ENCODE measurements at regions not wholly inside any gene's neighbourhood (a gene's known extent, or its start where the extent isn't known, plus 50 kb on each side); places are given as distances from the start of the nearest gene placed in this dataset.

DNA sequence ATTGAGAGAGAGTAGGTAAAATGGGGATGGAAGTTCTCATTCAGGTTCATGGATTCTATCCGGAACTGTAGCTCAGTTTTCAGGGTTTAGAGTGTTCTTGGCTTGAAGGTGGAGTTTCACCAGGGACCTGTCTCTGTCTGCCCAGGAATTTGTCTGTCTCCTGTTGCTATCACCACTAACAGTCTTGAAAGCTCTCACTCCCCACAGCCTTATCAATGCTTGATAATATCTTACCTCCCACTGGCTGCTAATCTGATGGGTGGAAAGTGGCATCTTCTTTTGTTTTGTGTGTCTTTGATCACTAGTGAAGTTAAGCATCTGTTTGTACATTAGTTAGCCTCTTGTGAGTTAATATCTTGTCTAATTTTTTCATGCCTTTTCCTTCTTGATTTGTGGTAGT, 60.3 kb upstream of the TSPAN11 start:
- no peaks in the 10 kb centered on the region for H3K4me1 ChIP-seq (ENCODE audit: control insufficient read depth in 2 of 3, insufficient read depth in 2 of 3, low read depth in 1 of 3, low read length in 3 of 3)
- no peak overlapping the region for H3K4me3 ChIP-seq (ENCODE audit: low read length in 3 of 3)
- no peaks in the 10 kb centered on the region for H3K36me3 ChIP-seq (ENCODE audit: control insufficient read depth in 2 of 3, insufficient read depth in 3 of 3, low read length in 3 of 3)
- H3K9ac ChIP-seq (ENCODE audit: low read length in 3 of 3) = no peak overlapping the region
- TF ChIP-seq, protein P1, sequence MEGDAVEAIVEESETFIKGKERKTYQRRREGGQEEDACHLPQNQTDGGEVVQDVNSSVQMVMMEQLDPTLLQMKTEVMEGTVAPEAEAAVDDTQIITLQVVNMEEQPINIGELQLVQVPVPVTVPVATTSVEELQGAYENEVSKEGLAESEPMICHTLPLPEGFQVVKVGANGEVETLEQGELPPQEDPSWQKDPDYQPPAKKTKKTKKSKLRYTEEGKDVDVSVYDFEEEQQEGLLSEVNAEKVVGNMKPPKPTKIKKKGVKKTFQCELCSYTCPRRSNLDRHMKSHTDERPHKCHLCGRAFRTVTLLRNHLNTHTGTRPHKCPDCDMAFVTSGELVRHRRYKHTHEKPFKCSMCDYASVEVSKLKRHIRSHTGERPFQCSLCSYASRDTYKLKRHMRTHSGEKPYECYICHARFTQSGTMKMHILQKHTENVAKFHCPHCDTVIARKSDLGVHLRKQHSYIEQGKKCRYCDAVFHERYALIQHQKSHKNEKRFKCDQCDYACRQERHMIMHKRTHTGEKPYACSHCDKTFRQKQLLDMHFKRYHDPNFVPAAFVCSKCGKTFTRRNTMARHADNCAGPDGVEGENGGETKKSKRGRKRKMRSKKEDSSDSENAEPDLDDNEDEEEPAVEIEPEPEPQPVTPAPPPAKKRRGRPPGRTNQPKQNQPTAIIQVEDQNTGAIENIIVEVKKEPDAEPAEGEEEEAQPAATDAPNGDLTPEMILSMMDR (IDR thresholded peaks at IDR 0.05; ENCODE audit: borderline replicate concordance, extremely low read depth, insufficient read depth) = no peak
- DNase-seq (no peak), FAIRE-seq (no peak)
- peaks cover 0 to 3% (median 0%) of the 10 kb centered on the region in 3 donors for H3K9me3 ChIP-seq (ENCODE audit: control insufficient read depth in 2 of 3, insufficient read depth in 1 of 3, low read length in 3 of 3)
- intact Hi-C loops (cut with DNase I) = no loop called here
- H3K27ac ChIP-seq (ENCODE audit: low read depth in 2 of 2, low read length in 2 of 2) = no peak overlapping the region
- no peaks in the 10 kb centered on the region for H3K27me3 ChIP-seq (ENCODE audit: control insufficient read depth, insufficient read depth, low read length)

DNA sequence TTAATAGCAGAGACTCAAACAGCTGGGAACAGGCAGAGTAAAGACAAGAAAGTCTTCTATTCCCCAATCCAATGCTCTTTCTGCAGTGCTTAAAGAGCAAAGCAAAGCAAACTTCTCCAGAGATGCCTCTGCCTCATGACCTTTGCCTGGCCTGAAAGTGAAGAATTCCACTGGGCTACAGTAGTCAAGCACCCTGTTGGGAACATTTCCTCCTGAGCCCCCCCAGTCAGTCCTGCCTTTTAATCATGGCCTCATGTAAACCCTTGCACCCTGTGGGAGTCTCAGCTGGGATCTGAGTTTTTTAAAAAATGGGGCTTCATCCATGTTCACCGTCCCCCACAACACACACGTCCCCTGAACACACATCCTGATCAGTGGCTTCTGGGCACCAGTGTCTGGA, 62.7 kb upstream of the TSPAN11 start:
- Histone ChIP-seq H3K4me1 (ENCODE audit: control insufficient read depth in 2 of 3, insufficient read depth in 2 of 3, low read depth in 1 of 3, low read length in 3 of 3) (no peaks in the 10 kb centered on the region), H3K27me3 (ENCODE audit: control insufficient read depth, insufficient read depth, low read length) (no peaks in the 10 kb centered on the region), H3K27ac (ENCODE audit: low read depth in 2 of 2, low read length in 2 of 2) (no peak overlapping the region), H3K9me3 (ENCODE audit: control insufficient read depth in 2 of 3, insufficient read depth in 1 of 3, low read length in 3 of 3) (peaks cover 0 to 3% (median 0%) of the 10 kb centered on the region in 3 donors), H3K9ac (ENCODE audit: low read length in 3 of 3) (no peak overlapping the region), H3K36me3 (ENCODE audit: control insufficient read depth in 2 of 3, insufficient read depth in 3 of 3, low read length in 3 of 3) (no peaks in the 10 kb centered on the region), H3K4me3 (ENCODE audit: low read length in 3 of 3) (no peak overlapping the region)
- no peak for DNase-seq
- TF ChIP-seq, protein P1 (IDR thresholded peaks at IDR 0.05; ENCODE audit: borderline replicate concordance, extremely low read depth, insufficient read depth) = no peak
- no peak for FAIRE-seq
- intact Hi-C loops (cut with DNase I) = no loop called here

DNA sequence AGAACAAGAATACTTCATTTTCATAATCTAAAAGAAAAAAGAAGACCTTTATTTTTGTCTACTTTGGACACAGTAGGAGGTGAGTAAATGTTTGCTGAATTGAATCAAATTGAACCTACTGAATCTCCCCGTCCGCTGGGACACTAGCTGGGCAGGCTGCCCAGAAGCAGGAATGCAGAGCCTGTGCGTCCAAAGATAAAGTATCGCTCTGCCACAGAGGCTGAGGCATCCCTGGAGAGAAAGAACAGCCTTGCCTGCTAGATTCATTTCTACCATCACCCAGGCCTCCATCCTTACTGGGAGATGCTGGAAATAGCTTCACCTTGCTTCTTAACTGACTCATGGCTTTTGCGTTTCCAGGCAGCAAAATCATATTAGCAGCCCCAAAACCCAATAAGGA, 64.1 kb upstream of the TSPAN11 start:
- Histone ChIP-seq H3K27ac (ENCODE audit: low read depth in 2 of 2, low read length in 2 of 2) (no peak overlapping the region), H3K9me3 (ENCODE audit: control insufficient read depth in 2 of 3, insufficient read depth in 1 of 3, low read length in 3 of 3) (peaks cover 0 to 3% (median 0%) of the 10 kb centered on the region in 3 donors), H3K27me3 (ENCODE audit: control insufficient read depth, insufficient read depth, low read length) (no peaks in the 10 kb centered on the region), H3K4me3 (ENCODE audit: low read length in 3 of 3) (no peak overlapping the region), H3K9ac (ENCODE audit: low read length in 3 of 3) (no peak overlapping the region), H3K4me1 (ENCODE audit: control insufficient read depth in 2 of 3, insufficient read depth in 2 of 3, low read depth in 1 of 3, low read length in 3 of 3) (no peaks in the 10 kb centered on the region), H3K36me3 (ENCODE audit: control insufficient read depth in 2 of 3, insufficient read depth in 3 of 3, low read length in 3 of 3) (no peaks in the 10 kb centered on the region)
- intact Hi-C loops (cut with DNase I) = no loop called here
- TF ChIP-seq, protein P1 (IDR thresholded peaks at IDR 0.05; ENCODE audit: borderline replicate concordance, extremely low read depth, insufficient read depth) = no peak
- no peak for FAIRE-seq
- DNase-seq = no peak

DNA sequence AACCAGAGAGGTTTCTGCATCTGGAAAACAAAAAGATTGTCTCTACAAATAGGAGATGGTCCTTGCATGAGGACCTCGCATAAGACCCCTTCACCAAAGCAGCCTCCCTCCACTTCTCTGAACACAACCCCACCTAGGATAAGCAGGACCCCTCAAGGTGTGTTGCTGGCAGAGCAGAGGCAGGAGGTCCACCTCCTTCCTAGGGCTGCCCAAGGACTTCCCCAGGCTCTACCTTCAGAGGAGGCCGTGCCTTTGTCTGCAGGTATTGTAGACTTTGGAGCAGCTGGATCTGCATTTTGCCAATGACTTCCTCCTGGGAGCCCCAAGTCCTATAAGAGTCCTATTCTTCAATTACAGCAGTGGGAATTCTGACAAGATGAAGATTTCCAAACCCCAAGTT, 67.3 kb upstream of the TSPAN11 start:
- H3K4me1 ChIP-seq (ENCODE audit: control insufficient read depth in 2 of 3, insufficient read depth in 2 of 3, low read depth in 1 of 3, low read length in 3 of 3) = no peaks in the 10 kb centered on the region
- H3K36me3 ChIP-seq (ENCODE audit: control insufficient read depth in 2 of 3, insufficient read depth in 3 of 3, low read length in 3 of 3) = no peaks in the 10 kb centered on the region
- H3K9ac ChIP-seq (ENCODE audit: low read length in 3 of 3) = no peak overlapping the region
- intact Hi-C loops (cut with DNase I) = loop anchor here (10.0 kb wide), 1 partner anchor 126 kb away; no protein-coding TSS in a partner anchor
- TF ChIP-seq, protein P1 (IDR thresholded peaks at IDR 0.05; ENCODE audit: borderline replicate concordance, extremely low read depth, insufficient read depth) = no peak
- H3K4me3 ChIP-seq (ENCODE audit: low read length in 3 of 3) = no peak overlapping the region
- no peaks in the 10 kb centered on the region for H3K9me3 ChIP-seq (ENCODE audit: control insufficient read depth in 2 of 3, insufficient read depth in 1 of 3, low read length in 3 of 3)
- no peak overlapping the region for H3K27ac ChIP-seq (ENCODE audit: low read depth in 2 of 2, low read length in 2 of 2)
- no peak for DNase-seq
- no peaks in the 10 kb centered on the region for H3K27me3 ChIP-seq (ENCODE audit: control insufficient read depth, insufficient read depth, low read length)
- FAIRE-seq = no peak

All from kidney (tissue), 13 donors.